NCI-H1092 treated with DMSO at 0.1 percent for 48 hours (cell line): ENCODE measurements at regions not wholly inside any gene's neighbourhood (a gene's known extent, or its start where the extent isn't known, plus 50 kb on each side); places are given as distances from the start of the nearest gene placed in this dataset.

Experiments used
- DNase-seq: peaks from one replicate; lab custom pipeline; 2025; lab: John Stamatoyannopoulos, UW

DNA sequence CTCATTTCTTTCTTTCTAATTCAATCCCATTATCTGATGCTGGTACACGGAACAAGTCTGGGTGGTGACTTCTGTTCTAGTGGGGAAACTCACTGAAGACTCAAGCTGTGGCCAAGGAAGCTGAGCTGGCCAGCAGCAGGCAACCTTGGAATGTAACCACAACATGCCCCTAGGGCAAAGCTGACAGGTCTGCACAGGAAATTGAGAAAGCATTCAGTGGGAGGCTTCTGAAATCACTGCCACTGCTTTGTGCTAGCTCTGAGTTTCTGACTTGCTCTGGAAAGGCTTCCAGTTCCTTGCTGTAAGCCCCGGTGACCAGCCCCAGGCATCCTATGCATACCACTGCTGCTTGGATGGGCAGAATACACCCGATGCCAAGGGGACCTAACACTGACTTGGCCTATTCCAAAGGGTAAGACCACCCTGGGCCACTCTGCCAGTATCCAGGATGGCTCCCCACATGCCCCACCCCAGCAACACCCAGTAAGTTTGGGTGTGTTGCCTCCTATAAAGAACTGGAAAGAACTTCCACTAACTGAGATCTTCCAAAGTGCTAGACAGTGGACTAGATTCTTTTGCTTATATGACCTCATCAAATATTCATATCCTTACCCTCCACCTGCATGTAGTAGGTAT is 84.5 kb upstream of the CDKN3 start:
- DNase-seq, result no peak

DNA sequence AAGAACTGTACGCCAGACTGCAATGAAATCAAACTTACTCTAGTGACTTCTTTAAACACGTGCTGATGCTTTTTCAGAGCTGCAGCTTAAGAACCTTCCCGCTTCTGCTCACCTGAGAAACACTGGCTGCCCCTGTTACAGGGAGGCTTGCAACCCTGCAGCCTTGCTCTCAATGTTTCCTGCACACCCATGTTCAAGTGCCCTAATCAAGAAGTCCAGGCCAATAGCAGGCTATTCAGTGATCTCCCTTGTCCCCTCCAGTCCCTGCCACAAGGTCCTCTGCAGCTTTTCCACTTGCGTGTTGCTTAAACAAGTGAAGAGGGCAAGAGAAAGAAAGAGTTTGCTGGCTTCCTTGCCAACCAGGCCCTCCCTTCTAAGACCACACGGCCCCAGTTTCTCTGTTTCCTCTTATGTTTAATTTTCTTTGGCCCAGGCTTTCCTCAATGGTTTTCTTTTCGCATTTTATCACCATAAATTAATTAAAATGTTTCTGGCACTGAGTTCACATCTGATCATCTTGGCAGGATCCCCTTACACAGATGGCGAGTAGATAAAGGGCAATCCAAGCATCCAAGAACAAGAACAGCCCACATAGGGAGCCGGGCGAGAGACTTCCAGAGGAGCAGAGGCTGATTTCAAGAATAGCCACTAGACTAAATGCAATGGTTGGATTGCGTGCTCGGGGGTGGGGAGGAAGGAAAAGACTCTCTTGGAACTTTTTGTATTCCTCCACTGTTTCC is 82.3 kb upstream of the CDKN3 start:
- DNase-seq, result no peak

DNA sequence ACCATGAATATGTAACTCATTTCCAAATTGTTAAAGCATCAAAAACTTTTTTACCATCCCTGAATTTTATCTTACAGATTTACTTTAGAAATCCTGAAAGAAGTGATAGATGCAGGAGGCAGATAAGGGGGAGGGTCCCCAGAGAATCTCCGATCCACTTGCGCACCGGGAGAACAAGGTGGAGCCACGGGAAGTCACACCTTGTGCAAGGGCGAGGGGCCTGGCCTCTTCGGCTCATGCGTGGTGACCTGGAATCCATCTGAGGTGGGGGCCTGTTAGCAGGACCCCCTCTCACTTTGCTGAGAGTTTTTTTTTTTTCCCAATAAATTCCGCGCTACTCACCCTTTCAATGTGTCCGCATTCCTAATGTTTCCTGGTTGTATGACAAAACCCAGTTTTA is 80.2 kb upstream of the CDKN3 start:
- DNase-seq, result no peak

DNA sequence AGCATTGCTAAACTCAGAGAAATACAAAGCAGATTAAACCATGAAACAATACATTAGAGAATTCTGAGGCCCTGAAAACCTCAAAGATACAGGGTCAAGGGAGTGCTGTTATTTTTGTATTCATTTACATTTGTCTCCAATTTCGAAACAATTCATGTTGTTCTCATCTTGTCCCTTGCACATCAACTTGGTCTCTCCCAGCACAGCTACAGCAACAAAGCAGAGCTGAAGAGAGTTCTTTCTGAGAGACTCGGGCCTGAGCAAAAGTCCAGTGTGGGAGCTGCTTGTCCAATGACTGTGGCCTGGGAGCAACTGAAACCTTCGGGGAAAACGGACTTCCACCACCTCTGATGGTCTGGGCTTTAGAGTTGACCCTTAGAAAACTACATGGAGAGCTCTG is 79.4 kb upstream of the CDKN3 start:
- no peak for DNase-seq

DNA sequence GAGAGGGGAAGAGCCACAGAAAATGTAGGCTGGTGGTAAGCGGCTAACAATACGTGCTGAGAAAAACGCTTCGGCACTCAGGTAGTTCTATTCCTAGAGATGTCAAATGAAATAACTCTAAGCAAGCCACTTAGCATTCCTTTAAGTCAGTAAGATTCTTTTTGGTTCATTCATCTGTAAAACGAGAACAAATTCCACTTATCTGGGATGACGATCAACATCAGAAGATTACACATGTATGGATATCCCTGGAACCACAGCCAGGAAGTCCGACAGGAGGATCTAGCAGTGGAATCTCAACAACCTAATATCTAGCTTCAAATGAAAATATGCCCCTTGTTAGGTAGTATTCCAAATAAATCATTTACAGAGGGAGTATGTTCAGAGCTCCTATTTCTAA is 74.6 kb upstream of the CDKN3 start:
- DNase-seq, result no peak

DNA sequence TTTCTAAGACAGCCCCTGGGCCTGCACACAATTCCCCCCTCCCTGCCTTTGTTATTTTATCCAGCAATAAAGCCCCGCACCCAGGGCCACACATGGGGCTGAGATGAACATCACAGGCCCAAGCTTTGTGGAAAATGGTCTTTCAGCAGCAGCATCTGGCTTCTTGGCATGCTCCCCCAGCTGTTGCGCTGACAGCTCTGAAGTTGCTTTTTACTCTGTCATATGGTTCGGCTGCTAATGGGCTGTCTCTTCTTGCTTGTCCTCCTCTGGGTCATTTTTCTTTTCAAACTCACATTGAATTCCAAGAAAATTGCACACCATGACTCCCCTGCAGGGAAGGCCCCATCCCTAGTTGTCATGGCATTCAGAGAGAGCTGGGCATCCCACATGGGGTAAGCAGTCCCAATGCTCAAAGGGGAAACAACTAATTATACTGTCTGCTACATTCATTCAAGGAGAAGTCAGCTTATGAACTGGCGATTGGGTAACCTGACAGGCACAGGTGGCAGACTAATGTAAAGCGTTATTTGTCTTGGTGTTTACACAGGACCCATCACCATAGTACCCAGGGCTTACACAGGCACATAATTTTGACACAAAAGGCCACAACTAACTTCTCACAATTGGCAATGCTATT is 74.0 kb upstream of the CDKN3 start:
- peak; percentile 22 for DNase-seq

DNA sequence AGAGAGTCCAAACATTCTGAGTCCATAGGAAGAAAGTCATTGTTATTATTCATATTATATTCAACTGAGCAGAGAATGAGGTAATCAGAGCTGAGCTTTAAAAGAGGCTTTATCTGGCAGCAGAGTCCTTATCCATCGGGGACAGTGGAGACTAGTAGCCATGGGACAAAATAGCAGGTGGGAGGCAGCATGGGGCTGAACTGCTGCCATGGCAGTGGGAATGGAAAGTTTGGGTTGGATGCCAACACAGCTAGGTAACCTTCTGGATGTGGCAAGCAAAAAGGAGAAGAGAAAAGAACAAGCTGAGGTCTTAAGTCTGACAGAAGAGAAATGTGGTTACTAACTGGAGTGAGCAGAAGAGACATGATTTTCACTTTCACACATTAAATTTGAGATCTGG is 71.0 kb upstream of the CDKN3 start:
- DNase-seq, result no peak

DNA sequence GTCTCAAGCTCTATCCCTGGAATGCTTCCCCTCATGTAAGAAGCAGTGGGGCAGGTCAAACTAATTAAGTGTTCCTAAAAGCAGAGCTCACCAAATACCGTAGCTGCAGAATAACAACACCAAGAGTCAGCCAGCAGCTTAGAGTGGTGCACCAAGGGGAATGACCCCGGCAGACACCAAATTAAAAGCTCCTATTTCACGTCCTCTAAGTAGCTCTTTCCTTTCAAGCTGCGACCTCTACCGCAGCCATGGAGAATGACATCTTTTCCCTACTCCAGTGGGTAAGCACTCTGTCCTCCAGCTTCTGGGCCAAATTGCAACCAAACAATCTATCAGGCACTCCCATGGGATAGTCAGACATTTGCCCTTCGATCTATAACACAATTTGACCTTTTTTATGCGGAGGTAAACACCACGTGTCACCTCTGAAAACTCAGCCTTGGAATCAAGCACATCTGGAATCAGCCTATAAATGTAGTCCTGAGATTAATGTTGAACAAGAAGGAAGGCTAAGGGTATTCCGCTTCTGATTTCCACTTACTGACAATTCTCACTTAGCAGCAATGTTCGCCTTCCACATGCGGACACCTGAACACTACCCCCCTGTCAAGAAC is 67.6 kb upstream of the CDKN3 start:
- peak; percentile 79 for DNase-seq

DNA sequence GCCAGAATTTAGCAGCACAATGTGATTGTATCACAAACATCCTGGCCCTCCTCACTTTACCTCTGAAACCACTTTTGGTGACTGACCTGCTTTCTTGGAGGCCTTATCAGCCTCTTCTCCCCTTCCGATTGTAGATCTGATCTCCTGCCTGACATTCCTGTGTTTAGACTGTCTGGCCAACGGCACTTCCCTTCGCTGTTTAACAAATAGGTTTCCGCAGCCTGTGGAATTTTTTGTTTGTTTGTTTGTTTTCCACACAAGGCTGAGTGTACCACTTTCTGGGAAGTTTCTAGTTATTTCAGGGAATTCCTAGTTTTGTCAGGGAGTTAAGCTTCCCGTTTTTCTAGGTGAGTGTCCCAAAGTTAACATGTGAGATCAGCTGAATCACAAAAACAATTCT is 65.9 kb upstream of the CDKN3 start:
- no peak for DNase-seq

DNA sequence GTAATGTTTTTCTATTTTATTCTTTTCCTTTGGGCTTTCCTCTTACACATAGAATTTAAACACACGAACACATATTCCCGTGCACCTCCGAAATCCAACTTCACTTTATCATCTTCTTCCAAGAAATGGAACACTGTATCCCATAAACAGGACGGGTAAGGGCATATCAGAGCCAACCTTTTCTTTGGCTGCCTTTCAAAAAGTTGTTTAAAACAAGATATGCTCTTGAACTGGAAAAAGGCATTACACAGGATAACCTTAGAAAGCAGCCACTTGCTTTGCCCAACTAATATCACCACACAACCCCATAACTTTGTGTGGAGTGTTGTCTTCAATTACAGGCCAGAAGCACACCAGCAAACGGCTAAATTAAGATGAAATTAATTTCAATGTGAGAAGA is 65.3 kb upstream of the CDKN3 start:
- no peak for DNase-seq

DNA sequence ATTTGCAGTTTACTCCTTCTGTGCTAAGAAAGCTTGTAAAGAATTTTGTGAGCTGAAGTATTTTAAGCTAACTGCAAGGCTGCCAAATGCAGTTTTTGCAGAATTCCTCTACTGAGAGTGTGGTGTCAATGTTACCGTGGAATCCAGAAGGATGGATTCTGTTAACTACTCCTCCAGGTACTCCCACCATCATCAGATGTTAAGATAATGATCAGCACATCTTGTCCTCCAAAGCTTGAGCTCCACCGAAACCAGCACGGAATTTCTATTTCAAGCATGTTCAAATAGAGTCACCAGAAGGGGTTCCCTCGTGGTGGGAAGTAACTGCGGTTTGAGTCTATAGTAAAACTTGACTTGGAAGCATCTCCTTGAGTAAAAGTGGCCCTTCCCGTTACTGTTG is 64.3 kb upstream of the CDKN3 start:
- no peak for DNase-seq

DNA sequence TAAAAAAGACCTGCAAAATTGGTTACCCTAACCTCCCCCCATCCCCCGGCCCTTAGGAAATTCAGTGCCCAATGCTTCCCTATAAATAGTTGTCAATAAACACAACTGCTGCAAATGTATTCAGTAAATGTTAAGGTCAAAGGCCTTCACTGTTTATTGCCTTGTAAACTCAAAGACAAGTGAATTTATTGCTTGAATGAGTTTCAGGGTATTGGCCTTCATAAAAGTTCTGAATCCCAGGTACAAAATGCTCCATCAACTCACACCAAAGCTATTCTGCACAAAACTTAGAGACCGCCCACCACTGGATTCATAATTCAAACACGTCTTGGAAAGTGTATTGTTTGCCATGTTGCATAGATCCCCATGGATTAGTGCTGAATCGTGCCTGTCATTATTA is 63.3 kb upstream of the CDKN3 start:
- no peak for DNase-seq

DNA sequence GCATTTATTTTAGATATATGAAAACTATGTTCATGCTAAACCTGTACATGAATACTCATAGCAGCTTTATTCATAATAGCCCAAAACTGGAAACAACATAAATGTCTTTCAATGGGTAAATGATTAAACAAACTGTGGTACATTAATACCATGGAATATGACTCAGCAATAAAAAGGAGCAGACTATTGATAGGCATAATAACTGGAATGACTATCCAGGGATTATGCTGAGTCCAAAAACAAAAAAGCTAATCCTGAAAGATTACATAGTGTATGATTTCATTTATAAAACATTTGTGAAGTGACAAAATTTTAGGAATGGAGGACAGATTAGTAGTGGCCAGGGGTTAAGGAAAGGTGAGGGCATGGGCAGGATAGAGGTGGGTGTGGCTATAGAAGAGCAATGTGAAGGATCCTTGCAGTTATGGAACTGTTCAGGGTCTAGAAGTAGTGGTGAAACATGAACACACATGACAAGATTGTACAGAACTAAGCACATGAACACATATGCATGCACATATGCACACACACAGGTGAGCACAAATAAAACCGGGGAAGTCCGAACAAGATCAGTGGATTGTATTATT is 61.1 kb upstream of the CDKN3 start:
- DNase-seq, result no peak

DNA sequence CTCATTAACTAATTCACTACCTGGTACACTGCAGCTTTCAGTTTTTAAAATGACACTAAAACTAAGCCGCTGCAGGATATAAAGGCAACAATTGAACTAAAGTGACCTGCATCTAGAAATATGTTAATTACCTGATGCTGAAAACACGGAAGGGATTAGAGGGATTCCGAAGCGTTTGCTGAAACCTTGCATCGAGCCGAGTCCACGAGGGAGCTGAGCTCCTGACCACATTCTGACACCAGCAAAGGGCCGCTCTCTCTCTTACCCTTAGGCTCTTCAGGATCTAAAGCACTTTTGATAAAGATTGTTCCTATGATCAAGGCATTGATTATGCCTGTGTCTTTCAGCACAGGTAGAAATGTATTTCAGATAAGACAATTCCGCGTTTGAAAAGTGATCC is 59.5 kb upstream of the CDKN3 start:
- no peak for DNase-seq

DNA sequence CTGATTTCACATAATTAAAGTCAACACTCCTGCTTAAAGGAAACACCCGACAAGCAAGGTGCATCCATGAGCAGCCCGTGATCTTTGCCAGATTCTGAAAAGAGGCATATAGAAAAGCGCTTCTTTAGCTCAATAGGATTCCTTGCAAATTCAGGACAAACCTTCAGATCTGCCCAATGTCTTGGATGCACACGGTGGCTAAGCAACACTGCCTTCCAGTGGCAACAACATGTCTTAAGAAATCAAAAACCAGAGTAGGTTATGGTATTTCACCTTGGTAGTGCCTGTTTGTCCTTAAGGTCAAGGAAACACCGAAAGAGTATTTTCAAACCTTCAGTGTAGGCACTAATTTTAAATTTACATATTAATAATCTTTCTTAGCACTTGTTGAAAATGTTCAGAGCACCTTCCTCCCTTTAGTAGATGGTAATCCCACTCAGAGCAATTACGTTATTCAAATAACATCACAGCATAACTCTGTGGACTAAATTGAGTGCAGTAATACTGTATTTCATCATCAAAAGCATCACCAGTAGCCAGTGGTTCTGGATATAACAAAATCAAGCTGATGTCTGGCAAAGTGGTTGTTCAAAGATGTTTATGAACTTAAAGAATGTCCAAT is 58.0 kb upstream of the CDKN3 start:
- no peak for DNase-seq

DNA sequence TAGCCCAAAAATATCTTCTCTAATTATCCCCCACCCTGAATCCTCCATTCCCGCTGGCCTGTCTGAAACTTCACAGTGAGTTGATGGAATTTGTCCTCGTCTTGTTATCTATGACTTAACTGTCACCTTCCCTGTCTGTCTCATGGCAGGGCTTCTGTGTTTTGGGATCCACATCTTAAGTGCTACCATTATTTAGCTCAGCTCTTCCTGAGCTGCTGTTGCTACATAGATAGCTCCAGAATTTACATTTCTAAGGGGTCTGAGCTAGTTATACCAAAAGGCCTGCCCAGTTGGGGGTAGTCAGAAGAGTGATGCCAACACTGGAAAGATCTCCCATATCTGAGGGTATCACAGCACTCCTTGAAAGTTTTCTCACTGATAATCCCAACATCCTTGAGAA is 57.0 kb upstream of the CDKN3 start:
- no peak for DNase-seq

DNA sequence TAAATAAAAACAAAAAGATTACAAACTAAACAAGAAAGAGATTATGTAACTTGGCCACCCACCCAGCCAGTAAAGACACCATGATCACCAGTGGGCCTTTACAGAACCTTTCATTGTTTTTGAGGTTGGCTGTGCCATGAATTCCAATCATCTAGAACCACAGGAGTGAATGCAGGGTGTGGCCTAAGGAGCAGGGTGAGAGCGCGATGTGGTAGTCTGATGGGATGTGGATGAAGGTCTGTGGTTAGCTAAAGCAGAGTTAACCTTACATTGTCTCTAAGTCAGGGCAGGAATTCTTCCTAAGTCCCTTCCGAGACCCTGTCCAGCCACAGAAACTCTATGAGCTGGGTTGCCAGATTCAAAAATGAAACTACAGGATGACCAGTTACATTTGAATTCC is 54.0 kb upstream of the CDKN3 start:
- DNase-seq, result no peak

DNA sequence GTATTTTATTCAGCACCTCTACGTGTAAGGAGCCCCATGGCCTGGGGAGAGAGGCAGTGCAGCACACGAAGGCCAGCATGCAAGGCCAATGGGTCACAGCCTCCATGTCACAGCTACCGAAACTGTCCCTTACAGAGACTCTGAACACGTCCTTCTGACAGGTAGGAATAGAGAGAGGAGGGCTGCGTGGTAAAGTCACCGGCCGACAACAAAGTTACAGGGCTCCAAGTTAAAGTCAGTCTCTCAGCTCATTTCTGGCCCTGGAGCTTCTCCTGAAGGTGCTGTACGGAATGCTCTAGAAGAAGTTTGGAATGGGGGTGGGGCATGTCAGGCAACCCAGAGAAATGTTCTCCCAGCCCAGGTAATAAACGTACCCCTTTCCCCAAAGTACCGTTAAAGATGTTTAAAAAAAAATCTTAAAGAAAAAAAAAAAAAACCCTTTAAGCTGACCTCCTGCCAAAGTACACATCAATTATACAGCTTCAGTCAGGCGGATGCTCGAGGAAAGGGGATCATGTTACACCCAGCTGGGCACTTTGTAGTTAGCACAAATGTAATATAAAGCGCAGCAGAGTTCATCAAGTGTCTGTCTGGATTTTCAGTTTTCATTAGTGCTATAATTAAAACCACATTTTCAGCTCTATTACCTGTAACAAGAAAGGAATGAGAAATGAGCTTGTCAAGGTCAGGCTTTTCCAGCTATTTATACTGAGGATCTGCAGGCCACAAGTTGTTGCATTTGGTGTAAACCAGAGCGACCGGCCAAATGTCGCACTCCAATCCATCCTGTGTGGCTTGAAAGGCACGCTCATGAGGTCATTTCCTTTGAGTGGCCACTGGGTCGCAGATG is 53.3 kb upstream of the CDKN3 start:
- DNase-seq, result peak; percentile 98

DNA sequence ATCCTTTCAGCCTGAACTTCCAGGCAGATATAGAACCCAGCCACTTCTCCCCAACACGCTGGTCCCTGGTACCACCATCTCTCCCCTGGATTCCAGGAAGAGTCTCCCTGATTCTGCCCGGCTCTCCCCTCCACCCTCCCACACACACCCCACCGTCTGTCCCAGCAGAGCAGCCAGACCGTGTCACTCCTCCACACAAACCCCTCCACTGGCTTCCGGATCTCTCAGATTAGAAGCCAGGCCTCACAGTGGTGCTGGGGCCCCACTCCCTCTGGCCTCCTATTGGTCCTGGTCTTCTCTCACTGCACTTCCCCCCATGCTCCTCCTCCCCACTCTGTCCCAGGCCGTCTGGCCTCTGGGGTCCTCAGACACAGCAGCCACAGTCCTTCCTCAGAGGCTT is 52.4 kb upstream of the CDKN3 start:
- no peak for DNase-seq

DNA sequence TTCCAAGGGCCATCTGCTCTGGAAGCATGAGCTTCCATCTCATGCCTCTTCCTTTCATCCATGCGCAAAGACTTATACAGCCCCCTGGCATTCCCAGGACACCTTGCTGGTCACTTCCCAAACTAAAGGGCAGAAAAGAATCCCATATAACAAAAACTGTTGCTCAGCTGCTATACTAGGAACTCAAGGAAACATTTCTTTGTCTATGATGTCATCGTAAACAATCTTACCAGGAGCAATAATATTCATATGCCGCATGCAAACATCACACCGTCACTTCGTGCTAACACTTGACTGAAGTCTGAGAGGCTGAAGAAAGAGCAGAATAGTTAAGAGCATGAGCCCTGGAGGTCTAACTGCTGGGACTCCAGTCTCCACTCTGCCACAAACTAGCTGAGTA is 50.5 kb upstream of the CDKN3 start:
- DNase-seq, result no peak
